ENCODE measurements at regions not wholly inside any gene's neighbourhood (a gene's known extent, or its start where the extent isn't known, plus 50 kb on each side); places are given as distances from the start of the nearest gene placed in this dataset.
"Not testable (repeated sequence)": the region's sequence is repeated elsewhere in the genome, so short reads cannot be mapped to it uniquely, and the experiment has no call there.

DNA sequence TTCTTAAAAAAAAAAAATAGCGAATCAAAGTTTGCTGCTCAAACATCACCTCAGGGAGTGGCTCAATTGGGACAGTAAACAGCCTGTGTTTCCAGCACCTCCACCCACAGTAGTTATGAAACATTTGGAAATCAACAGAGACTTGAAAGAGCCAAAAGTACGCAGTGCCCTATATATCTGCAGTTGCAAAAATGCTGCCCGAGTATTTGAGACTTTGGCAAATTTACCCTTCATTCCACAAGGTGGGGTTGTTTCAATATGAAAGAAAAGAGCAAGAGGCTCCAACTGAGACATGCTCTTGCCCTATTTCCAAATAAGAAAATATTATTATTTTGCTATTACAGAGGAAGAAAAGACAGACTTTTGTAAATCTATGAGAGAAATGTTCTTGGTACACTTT, 851.1 kb upstream of the RAG2 start:
- ATAC-seq = no peak

GRCh38 chr11:37442576-37442975, 844.5 kb upstream of the RAG2 start:
- DNase-seq = no peak
- intact Hi-C loops (cut with DNase I) = no loop called here

More for the DNA sequence above, 851.1 kb upstream of the RAG2 start:
- TF ChIP-seq CTCF (IDR thresholded peaks at IDR 0.05) = no peak
- intact Hi-C loops (cut with DNase I) = no loop called here
- no peak for DNase-seq
- Histone ChIP-seq H3K4me1 (no peaks in the 10 kb centered on the region), H3K36me3 (ENCODE audit: insufficient read depth in 1 of 2, low read depth in 1 of 2) (no peaks in the 10 kb centered on the region), H3K9me3 (no peaks in the 10 kb centered on the region), H3K4me3 (no peak overlapping the region), H3K27ac (no peak overlapping the region), H3K27me3 (ENCODE audit: insufficient read depth in 3 of 3, low read length in 2 of 3) (no peaks in the 10 kb centered on the region)
- WGBS, 3 donors = 29 to 37% (median 31%) methylated on average over 3 of the region's 3 CpGs

GRCh38 chr11:37431633-37432230, 833.7 kb upstream of the RAG2 start:
- DNase-seq; H3K4me3 ChIP-seq; H3K27ac ChIP-seq; intact Hi-C loops (cut with DNase I); H3K9me3 ChIP-seq; ATAC-seq; H3K4me1 ChIP-seq; H3K27me3 ChIP-seq (ENCODE audit: insufficient read depth in 3 of 3, low read length in 2 of 3); H3K36me3 ChIP-seq (ENCODE audit: insufficient read depth in 1 of 2, low read depth in 1 of 2): not testable (repeated sequence)
- WGBS, 3 donors = 93 to 96% (median 94%) methylated on average over 26 to 29 of the region's 29 CpGs

More at GRCh38 chr11:37442576-37442975, 844.5 kb upstream of the RAG2 start:
- Histone ChIP-seq H3K36me3 (ENCODE audit: insufficient read depth in 1 of 2, low read depth in 1 of 2) (no peaks in the 10 kb centered on the region), H3K4me1 (no peaks in the 10 kb centered on the region), H3K9me3 (no peaks in the 10 kb centered on the region), H3K4me3 (no peak overlapping the region), H3K27me3 (ENCODE audit: insufficient read depth in 3 of 3, low read length in 2 of 3) (no peaks in the 10 kb centered on the region), H3K27ac (no peak overlapping the region)
- WGBS, 3 donors = 54 to 71% (median 60%) methylated on average over 1 of the region's 1 CpG
- no peak for TF ChIP-seq CTCF (IDR thresholded peaks at IDR 0.05)
- no peak for ATAC-seq

DNA sequence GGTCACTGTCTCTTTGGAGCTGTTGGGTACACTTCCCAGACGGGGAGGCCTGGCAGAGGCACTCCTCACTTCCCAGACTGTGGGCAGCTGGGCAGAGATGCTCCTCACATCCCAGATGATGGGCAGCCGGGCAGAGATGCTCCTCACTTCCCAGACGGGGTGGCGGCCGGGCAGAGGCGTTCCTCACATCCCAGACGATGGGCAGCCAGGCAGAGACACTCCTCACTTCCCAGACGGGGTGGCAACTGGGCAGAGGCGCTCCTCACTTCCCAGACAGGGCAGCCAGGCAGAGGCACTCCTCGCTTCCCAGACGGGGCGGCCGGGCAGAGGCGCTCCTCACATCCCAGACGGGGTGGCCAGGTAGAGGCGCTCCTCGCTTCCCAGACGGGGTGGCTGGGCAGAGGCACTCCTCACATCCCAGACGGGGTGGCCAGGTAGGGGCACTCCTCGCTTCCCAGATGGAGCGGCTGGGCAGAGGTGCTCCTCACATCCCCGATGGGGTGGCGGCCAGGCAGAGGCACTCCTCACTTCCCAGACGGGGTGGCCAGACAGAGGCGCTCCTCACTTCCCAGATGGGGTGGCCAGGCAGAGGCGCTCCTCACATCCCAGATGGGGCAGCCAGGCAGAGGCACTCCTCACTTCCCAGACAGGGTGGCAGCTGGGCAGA, 833.1 kb upstream of the RAG2 start:
- H3K4me3 ChIP-seq; H3K9me3 ChIP-seq; H3K27ac ChIP-seq; H3K27me3 ChIP-seq (ENCODE audit: insufficient read depth in 3 of 3, low read length in 2 of 3); DNase-seq; H3K36me3 ChIP-seq (ENCODE audit: insufficient read depth in 1 of 2, low read depth in 1 of 2); intact Hi-C loops (cut with DNase I); ATAC-seq; H3K4me1 ChIP-seq: not testable (repeated sequence)
- WGBS, 3 donors = 86 to 91% (median 90%) methylated on average over 26 of the region's 26 CpGs

DNA sequence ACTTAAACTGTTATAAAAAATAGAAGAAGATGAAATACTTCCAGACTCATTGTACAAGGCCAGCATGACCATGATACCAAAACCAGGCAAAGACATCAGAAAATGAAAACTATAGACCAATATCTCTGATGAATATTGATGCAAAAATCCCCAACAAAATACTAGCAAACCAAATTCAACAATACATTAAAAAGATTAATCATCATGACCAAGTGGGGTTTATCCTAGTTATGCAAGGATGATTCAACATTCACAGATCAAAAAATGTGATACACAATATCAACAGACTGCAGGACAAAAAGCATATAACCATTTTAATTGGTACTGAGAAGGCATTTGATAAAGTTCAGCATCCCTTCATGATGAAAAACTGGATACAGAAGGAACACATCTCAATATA, 824.5 kb upstream of the RAG2 start:
- H3K9me3 ChIP-seq = no peaks in the 10 kb centered on the region
- no peaks in the 10 kb centered on the region for H3K4me1 ChIP-seq
- H3K4me3 ChIP-seq = no peak overlapping the region
- intact Hi-C loops (cut with DNase I) = no loop called here
- no peak for TF ChIP-seq CTCF (IDR thresholded peaks at IDR 0.05)
- no peaks in the 10 kb centered on the region for H3K36me3 ChIP-seq (ENCODE audit: insufficient read depth in 1 of 2, low read depth in 1 of 2)
- no peaks in the 10 kb centered on the region for H3K27me3 ChIP-seq (ENCODE audit: insufficient read depth in 3 of 3, low read length in 2 of 3)
- DNase-seq = no peak
- no peak for ATAC-seq
- H3K27ac ChIP-seq = no peak overlapping the region

All from psoas muscle (tissue), 7 donors.